ENCODE measurements at regions not wholly inside any gene's neighbourhood (a gene's known extent, or its start where the extent isn't known, plus 50 kb on each side); places are given as distances from the start of the nearest gene placed in this dataset.

DNA sequence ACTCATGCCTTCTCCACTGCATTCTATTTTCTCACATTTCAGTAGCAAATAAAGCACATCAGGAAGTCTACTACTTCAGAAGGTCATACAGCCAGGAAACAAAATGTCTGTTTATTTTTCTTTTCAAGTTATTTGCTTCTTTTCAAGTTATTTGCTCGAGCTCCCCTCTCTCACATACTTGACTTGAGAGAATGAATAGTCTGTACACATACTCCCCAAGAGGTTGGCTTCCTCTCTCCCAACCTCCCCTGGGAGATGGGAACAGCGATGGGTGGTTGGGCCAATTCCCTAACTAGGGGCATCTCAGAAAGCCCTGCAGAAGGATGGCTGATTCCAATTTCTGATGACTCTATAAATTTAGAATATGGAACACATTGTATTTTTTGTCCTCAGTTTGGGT is 64.7 kb upstream of the PTPN13 start:
- no peak overlapping the region for H4K91ac ChIP-seq (ENCODE audit: insufficient read length, low read depth, low read length)
- H3K36me3 Mint-ChIP-seq (ENCODE audit: insufficient read depth in 1 of 3, low read depth in 3 of 3): 0 out of 7 replicates have a peak, but pooled peaks cover 0 to 1% (median 0%) of the 10 kb centered on the region in 3 experiments
- H3T11ph ChIP-seq (ENCODE audit: low read length): no peak overlapping the region
- H4K5ac ChIP-seq (ENCODE audit: insufficient read length, low read depth, low read length): no peak overlapping the region
- H2AK5ac ChIP-seq (ENCODE audit: insufficient read length, low read length): no peak overlapping the region
- no peak overlapping the region for H3K4me2 ChIP-seq (ENCODE audit: insufficient read depth, insufficient read length, low read length)
- no CpG with 5 or more reads among the region's 2 CpGs for WGBS (ENCODE audit: extremely low coverage, insufficient read length, low lambda C conversion rate)
- no peak overlapping the region for H3K9ac ChIP-seq (ENCODE audit: extremely low read depth, insufficient read length, low read length)
- no peak overlapping the region for H3K56ac ChIP-seq (ENCODE audit: insufficient read length, low read depth, low read length)
- no peak overlapping the region for H2BK120ac ChIP-seq (ENCODE audit: low read depth, low read length, poor library complexity, severe bottlenecking)
- no peaks in the 10 kb centered on the region for H3K79me1 ChIP-seq (ENCODE audit: insufficient read depth, low read depth, low read length, poor library complexity, severe bottlenecking)
- H3K23ac ChIP-seq (ENCODE audit: insufficient read length, low read depth, low read length): no peak overlapping the region
- H3K4ac ChIP-seq (ENCODE audit: low read depth, low read length): no peak overlapping the region
- no peaks in the 10 kb centered on the region for H3K4me1 ChIP-seq (ENCODE audit: insufficient read depth, low read length)
- H2BK20ac ChIP-seq (ENCODE audit: low read depth, low read length, poor library complexity, severe bottlenecking): no peak overlapping the region
- no peaks in the 10 kb centered on the region for H4K20me1 ChIP-seq (ENCODE audit: control insufficient read depth, insufficient read depth, insufficient read length)
- H3K27me3 ChIP-seq (ENCODE audit: insufficient read depth, low read length): no peaks in the 10 kb centered on the region
- H3K9me3 ChIP-seq (ENCODE audit: control insufficient read depth, low read depth, low read length): no peaks in the 10 kb centered on the region
- H3K27ac Mint-ChIP-seq: no peak overlapping the region
- H3K79me2 ChIP-seq (ENCODE audit: insufficient read depth, low read length): no peaks in the 10 kb centered on the region
- H3K27ac ChIP-seq (ENCODE audit: insufficient read length, low read depth, low read length): no peak overlapping the region
- no peaks in the 10 kb centered on the region for H3K27me3 Mint-ChIP-seq (ENCODE audit: low read depth)
- no peak for DNase-seq
- peaks cover 0 to 3% of the 10 kb centered on the region in 2 experiments; a peak in 1 of 4 replicates for H3K4me1 Mint-ChIP-seq
- H3K23me2 ChIP-seq (ENCODE audit: insufficient read length, low read depth, low read length, poor library complexity, severe bottlenecking): no peaks in the 10 kb centered on the region
- H2BK15ac ChIP-seq (ENCODE audit: low read depth, low read length): no peak overlapping the region
- peaks cover 0 to under 1% of the 10 kb centered on the region in 2 experiments; a peak in 1 of 5 replicates for H3K9me3 Mint-ChIP-seq
- no peak overlapping the region for H3K14ac ChIP-seq (ENCODE audit: insufficient read depth, low read length)
- TF ChIP-seq, protein P1, sequence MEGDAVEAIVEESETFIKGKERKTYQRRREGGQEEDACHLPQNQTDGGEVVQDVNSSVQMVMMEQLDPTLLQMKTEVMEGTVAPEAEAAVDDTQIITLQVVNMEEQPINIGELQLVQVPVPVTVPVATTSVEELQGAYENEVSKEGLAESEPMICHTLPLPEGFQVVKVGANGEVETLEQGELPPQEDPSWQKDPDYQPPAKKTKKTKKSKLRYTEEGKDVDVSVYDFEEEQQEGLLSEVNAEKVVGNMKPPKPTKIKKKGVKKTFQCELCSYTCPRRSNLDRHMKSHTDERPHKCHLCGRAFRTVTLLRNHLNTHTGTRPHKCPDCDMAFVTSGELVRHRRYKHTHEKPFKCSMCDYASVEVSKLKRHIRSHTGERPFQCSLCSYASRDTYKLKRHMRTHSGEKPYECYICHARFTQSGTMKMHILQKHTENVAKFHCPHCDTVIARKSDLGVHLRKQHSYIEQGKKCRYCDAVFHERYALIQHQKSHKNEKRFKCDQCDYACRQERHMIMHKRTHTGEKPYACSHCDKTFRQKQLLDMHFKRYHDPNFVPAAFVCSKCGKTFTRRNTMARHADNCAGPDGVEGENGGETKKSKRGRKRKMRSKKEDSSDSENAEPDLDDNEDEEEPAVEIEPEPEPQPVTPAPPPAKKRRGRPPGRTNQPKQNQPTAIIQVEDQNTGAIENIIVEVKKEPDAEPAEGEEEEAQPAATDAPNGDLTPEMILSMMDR (conservative IDR thresholded peaks at IDR 0.05): no peak
- no peak overlapping the region for H3K4me3 Mint-ChIP-seq
- no peak overlapping the region for H2AFZ ChIP-seq (ENCODE audit: low read length)
- H2BK5ac ChIP-seq (ENCODE audit: insufficient read length, low read length): no peak overlapping the region
- no peak overlapping the region for H2BK12ac ChIP-seq (ENCODE audit: insufficient read length, low read depth, low read length)
- no peak overlapping the region for H4K8ac ChIP-seq (replicated peaks; ENCODE audit: insufficient read length, low read depth, low read length)
- no peak overlapping the region for H3K18ac ChIP-seq (ENCODE audit: insufficient read length, low read depth, low read length)

Measured in H9 (cell line).